WTC11 (cell line): ENCODE measurements at regions not wholly inside any gene's neighbourhood (a gene's known extent, or its start where the extent isn't known, plus 50 kb on each side); places are given as distances from the start of the nearest gene placed in this dataset.

Experiments
- ATAC-seq: fragments of 200-7000 bp; cut with Tn5 transposase; 2 replicates; pipeline ENCODE4 v1.10.0; 2021; ENCODE audit warnings: mild to moderate bottlenecking, moderate library complexity
- CTCF ChIA-PET: fragments of 300-600 bp; sonication (Branson Sonifier 250); formaldehyde crosslinking; loops from one replicate; lab custom pipeline; 2021; ENCODE audit warnings: antibody characterized with exemption; lab: Charles Lee
- POLR2A ChIA-PET: fragments of 350-600 bp; sonication (Branson Sonifier 250); formaldehyde crosslinking; loops from one replicate; lab custom pipeline; 2021; ENCODE audit warnings: antibody characterized with exemption; lab: Charles Lee
- DNase-seq: peaks from one replicate; pipeline ENCODE4 v3.0.0; 2021; ENCODE audit warnings: low spot score
- H3K27ac Mint-ChIP-seq: 2 replicates; pipeline ENCODE4 v1.8.0; 2021; ENCODE audit warnings: mixed read lengths
- H3K27me3 Mint-ChIP-seq: 2 replicates; pipeline ENCODE4 v1.8.0; 2021; ENCODE audit warnings: low read depth, mild to moderate bottlenecking, moderate library complexity, mixed read lengths
- H3K36me3 Mint-ChIP-seq: 2 replicates; pipeline ENCODE4 v1.8.0; 2021; ENCODE audit warnings: mixed read lengths
- H3K4me1 Mint-ChIP-seq: 2 replicates; pipeline ENCODE4 v1.8.0; 2022; ENCODE audit warnings: mixed read lengths
- H3K4me3 Mint-ChIP-seq: 2 replicates; pipeline ENCODE4 v1.8.0; 2021; ENCODE audit warnings: mild to moderate bottlenecking, moderate library complexity, mixed read lengths
- H3K9me3 Mint-ChIP-seq: 2 replicates; pipeline ENCODE4 v1.8.0; 2021; ENCODE audit warnings: mixed read lengths
- CBFB ChIP-seq: sonication (generic); formaldehyde crosslinking; IDR thresholded peaks from 2 replicates; pipeline ENCODE4 v1.8.1; 2022; ENCODE audit warnings: mild to moderate bottlenecking, low read depth, missing genetic modification reagents
- ELF4 ChIP-seq: sonication (generic); formaldehyde crosslinking; IDR thresholded peaks from 2 replicates; pipeline ENCODE4 v1.8.1; 2022; ENCODE audit warnings: low read depth, mild to moderate bottlenecking, moderate library complexity, missing genetic modification reagents
- EMX1 ChIP-seq: fragments of 250-450 bp; sonication (Bioruptor Pico); IDR thresholded peaks from 2 replicates; pipeline ENCODE4 v1.8.0; 2021; ENCODE audit warnings: mild to moderate bottlenecking
- FOXP1 ChIP-seq: sonication (generic); formaldehyde crosslinking; IDR thresholded peaks from 2 replicates; pipeline ENCODE4 v1.8.0; 2022; ENCODE audit warnings: missing genetic modification reagents, mild to moderate bottlenecking, moderate library complexity, borderline replicate concordance
- IRF2 ChIP-seq: sonication (generic); formaldehyde crosslinking; IDR thresholded peaks from 2 replicates; pipeline ENCODE4 v1.8.0; 2022; ENCODE audit warnings: low read depth, missing genetic modification reagents, borderline replicate concordance
- NR3C1 ChIP-seq: sonication (generic); formaldehyde crosslinking; conservative IDR thresholded peaks from 2 replicates; pipeline ENCODE4 v1.8.1; 2023; ENCODE audit warnings: low read depth, mild to moderate bottlenecking, missing genetic modification reagents
- PRRX2 ChIP-seq: fragments of 250-450 bp; sonication (Bioruptor Pico); IDR thresholded peaks from 2 replicates; pipeline ENCODE4 v1.8.0; 2021; ENCODE audit warnings: mild to moderate bottlenecking
- TF ChIP-seq, protein P1 (sequence below): fragments of 250-450 bp; sonication (Bioruptor Pico); IDR thresholded peaks from 2 replicates; pipeline ENCODE4 v1.9.0; 2021; ENCODE audit warnings: mild to moderate bottlenecking, borderline replicate concordance
- TF ChIP-seq, protein P2 (sequence below): fragments of 250-450 bp; sonication (Bioruptor Pico); IDR thresholded peaks from 2 replicates; pipeline ENCODE4 v1.9.0; 2021; ENCODE audit warnings: mild to moderate bottlenecking
- TF ChIP-seq, protein P3 (sequence below): fragments of 250-450 bp; sonication (Bioruptor Pico); IDR thresholded peaks from 2 replicates; pipeline ENCODE4 v1.9.0; 2021; ENCODE audit warnings: moderate library complexity, mild to moderate bottlenecking, inconsistent platforms, borderline replicate concordance
- TF ChIP-seq, protein P4 (sequence below): fragments of 200-600 bp; IDR thresholded peaks from 2 replicates; pipeline ENCODE4 v1.8.0; 2022; ENCODE audit warnings: antibody characterized with exemption
- TF ChIP-seq, protein P5 (sequence below): sonication (generic); formaldehyde crosslinking; IDR thresholded peaks from 2 replicates; pipeline ENCODE4 v1.8.0; 2023; ENCODE audit warnings: mild to moderate bottlenecking, missing genetic modification reagents
- TF ChIP-seq, protein P6 (sequence below): sonication (generic); formaldehyde crosslinking; IDR thresholded peaks from 2 replicates; pipeline ENCODE4 v1.8.1; 2023; ENCODE audit warnings: mild to moderate bottlenecking, missing genetic modification reagents
- TF ChIP-seq, protein P7 (sequence below): sonication (generic); formaldehyde crosslinking; IDR thresholded peaks from 2 replicates; pipeline ENCODE4 v1.8.1; 2023; ENCODE audit warnings: mild to moderate bottlenecking, moderate library complexity, missing genetic modification reagents
- TF ChIP-seq, protein P8 (sequence below): fragments of 250-450 bp; sonication (Bioruptor Pico); IDR thresholded peaks from 2 replicates; pipeline ENCODE4 v2.1.2; 2022; ENCODE audit warnings: mild to moderate bottlenecking, moderate library complexity
- TF ChIP-seq, protein P9 (sequence below): sonication (generic); formaldehyde crosslinking; IDR thresholded peaks from 2 replicates; pipeline ENCODE4 v1.8.1; 2022; ENCODE audit warnings: low read depth, missing genetic modification reagents, borderline replicate concordance

DNA sequence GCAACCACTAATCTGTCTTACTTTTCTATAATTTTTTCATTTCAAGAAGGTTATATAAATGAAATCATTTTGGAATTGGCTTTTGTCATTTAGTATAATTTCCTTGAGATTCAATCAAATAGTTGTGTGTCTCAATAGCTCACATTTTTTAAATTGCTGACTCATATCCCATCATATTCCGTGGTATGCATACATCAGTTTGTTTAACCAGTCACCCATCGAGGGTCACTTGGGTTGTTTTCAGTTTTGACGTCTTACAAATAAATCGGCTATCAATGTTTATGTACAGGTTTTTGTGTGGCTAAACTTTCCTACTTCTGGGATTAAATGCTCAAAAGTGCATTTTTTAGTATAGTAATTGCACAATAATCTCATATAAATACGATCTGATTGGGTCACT lies 185.5 kb downstream of the TAF11L14 start (continued):
- TF ChIP-seq, protein P1, sequence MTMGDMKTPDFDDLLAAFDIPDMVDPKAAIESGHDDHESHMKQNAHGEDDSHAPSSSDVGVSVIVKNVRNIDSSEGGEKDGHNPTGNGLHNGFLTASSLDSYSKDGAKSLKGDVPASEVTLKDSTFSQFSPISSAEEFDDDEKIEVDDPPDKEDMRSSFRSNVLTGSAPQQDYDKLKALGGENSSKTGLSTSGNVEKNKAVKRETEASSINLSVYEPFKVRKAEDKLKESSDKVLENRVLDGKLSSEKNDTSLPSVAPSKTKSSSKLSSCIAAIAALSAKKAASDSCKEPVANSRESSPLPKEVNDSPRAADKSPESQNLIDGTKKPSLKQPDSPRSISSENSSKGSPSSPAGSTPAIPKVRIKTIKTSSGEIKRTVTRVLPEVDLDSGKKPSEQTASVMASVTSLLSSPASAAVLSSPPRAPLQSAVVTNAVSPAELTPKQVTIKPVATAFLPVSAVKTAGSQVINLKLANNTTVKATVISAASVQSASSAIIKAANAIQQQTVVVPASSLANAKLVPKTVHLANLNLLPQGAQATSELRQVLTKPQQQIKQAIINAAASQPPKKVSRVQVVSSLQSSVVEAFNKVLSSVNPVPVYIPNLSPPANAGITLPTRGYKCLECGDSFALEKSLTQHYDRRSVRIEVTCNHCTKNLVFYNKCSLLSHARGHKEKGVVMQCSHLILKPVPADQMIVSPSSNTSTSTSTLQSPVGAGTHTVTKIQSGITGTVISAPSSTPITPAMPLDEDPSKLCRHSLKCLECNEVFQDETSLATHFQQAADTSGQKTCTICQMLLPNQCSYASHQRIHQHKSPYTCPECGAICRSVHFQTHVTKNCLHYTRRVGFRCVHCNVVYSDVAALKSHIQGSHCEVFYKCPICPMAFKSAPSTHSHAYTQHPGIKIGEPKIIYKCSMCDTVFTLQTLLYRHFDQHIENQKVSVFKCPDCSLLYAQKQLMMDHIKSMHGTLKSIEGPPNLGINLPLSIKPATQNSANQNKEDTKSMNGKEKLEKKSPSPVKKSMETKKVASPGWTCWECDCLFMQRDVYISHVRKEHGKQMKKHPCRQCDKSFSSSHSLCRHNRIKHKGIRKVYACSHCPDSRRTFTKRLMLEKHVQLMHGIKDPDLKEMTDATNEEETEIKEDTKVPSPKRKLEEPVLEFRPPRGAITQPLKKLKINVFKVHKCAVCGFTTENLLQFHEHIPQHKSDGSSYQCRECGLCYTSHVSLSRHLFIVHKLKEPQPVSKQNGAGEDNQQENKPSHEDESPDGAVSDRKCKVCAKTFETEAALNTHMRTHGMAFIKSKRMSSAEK: no peak
- TF ChIP-seq NR3C1 (CRISPR knock-in tag) (no peak), EMX1 (CRISPR knock-in tag) (no peak), CBFB (CRISPR knock-in tag) (no peak), PRRX2 (CRISPR knock-in tag) (no peak), FOXP1 (no peak)
- TF ChIP-seq, protein P2, sequence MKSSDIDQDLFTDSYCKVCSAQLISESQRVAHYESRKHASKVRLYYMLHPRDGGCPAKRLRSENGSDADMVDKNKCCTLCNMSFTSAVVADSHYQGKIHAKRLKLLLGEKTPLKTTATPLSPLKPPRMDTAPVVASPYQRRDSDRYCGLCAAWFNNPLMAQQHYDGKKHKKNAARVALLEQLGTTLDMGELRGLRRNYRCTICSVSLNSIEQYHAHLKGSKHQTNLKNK (CRISPR knock-in tag): no peak
- TF ChIP-seq, protein P3, sequence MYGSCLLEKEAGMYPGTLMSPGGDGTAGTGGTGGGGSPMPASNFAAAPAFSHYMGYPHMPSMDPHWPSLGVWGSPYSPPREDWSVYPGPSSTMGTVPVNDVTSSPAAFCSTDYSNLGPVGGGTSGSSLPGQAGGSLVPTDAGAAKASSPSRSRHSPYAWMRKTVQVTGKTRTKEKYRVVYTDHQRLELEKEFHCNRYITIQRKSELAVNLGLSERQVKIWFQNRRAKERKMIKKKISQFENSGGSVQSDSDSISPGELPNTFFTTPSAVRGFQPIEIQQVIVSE (CRISPR knock-in tag): no peak
- TF ChIP-seq, protein P4, sequence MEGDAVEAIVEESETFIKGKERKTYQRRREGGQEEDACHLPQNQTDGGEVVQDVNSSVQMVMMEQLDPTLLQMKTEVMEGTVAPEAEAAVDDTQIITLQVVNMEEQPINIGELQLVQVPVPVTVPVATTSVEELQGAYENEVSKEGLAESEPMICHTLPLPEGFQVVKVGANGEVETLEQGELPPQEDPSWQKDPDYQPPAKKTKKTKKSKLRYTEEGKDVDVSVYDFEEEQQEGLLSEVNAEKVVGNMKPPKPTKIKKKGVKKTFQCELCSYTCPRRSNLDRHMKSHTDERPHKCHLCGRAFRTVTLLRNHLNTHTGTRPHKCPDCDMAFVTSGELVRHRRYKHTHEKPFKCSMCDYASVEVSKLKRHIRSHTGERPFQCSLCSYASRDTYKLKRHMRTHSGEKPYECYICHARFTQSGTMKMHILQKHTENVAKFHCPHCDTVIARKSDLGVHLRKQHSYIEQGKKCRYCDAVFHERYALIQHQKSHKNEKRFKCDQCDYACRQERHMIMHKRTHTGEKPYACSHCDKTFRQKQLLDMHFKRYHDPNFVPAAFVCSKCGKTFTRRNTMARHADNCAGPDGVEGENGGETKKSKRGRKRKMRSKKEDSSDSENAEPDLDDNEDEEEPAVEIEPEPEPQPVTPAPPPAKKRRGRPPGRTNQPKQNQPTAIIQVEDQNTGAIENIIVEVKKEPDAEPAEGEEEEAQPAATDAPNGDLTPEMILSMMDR: no peak

DNA sequence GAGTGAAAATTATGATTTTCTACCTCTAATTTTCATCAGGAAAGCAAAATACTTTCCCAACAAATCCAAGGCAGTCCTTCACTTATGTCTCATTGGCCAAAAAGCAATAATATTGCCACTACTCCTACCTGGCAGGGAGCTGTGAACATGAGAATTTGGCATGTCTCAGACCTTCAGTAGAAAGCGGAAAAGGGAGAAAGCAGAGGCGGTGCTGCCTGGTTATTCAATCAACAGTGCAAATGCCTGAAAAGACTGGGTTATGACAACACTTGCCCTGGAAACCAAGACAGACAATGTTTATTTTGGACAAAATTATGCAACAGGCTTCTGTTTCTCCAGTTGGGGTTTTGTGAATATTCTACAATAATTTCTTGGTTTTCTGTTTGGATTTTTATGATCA lies 194.4 kb downstream of the TAF11L14 start:
- Mint-ChIP-seq H3K27me3 (no peaks in the 10 kb centered on the region; the same call in 1 of the 2 replicates), H3K9me3 (peaks cover 9% of the 10 kb centered on the region), H3K27ac (no peak overlapping the region), H3K4me1 (peaks cover 5% of the 10 kb centered on the region), H3K36me3 (no peaks in the 10 kb centered on the region), H3K4me3 (no peak overlapping the region)
- ChIA-PET CTCF (no interaction called here), POLR2A (no interaction called here)
- DNase-seq: no peak
- no peak for ATAC-seq
- TF ChIP-seq, protein P5, sequence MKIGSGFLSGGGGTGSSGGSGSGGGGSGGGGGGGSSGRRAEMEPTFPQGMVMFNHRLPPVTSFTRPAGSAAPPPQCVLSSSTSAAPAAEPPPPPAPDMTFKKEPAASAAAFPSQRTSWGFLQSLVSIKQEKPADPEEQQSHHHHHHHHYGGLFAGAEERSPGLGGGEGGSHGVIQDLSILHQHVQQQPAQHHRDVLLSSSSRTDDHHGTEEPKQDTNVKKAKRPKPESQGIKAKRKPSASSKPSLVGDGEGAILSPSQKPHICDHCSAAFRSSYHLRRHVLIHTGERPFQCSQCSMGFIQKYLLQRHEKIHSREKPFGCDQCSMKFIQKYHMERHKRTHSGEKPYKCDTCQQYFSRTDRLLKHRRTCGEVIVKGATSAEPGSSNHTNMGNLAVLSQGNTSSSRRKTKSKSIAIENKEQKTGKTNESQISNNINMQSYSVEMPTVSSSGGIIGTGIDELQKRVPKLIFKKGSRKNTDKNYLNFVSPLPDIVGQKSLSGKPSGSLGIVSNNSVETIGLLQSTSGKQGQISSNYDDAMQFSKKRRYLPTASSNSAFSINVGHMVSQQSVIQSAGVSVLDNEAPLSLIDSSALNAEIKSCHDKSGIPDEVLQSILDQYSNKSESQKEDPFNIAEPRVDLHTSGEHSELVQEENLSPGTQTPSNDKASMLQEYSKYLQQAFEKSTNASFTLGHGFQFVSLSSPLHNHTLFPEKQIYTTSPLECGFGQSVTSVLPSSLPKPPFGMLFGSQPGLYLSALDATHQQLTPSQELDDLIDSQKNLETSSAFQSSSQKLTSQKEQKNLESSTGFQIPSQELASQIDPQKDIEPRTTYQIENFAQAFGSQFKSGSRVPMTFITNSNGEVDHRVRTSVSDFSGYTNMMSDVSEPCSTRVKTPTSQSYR (CRISPR knock-in tag): no peak
- TF ChIP-seq ELF4 (CRISPR knock-in tag): no peak

DNA sequence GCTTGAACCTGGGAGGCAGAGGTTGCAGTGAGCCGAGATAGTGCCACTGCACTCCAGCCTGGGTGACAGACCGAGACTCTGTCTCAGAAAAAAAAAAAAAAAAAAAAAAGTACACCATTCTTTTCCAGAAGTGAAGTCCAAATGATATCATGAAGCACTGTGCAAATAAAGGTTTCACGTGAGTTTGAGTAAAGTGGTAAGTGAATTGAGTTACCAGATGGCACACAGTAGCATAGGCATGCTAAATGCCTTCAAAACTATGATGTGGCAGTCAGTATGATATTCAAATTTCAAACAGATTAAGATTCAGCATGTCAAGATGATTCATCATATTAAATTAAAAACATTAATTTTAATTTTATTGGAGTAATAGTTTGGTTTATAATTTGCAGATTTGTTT lies 195.2 kb downstream of the TAF11L14 start:
- ChIA-PET POLR2A (no interaction called here), CTCF (no interaction called here)
- Mint-ChIP-seq H3K4me3 (no peak overlapping the region), H3K9me3 (peaks cover 9% of the 10 kb centered on the region), H3K4me1 (peaks cover 5% of the 10 kb centered on the region), H3K36me3 (no peaks in the 10 kb centered on the region), H3K27me3 (no peaks in the 10 kb centered on the region), H3K27ac (no peak overlapping the region)
- ATAC-seq: no peak
- no peak for DNase-seq
- TF ChIP-seq, protein P2 (CRISPR knock-in tag): no peak
- no peak for TF ChIP-seq IRF2 (CRISPR knock-in tag)
- TF ChIP-seq, protein P6, sequence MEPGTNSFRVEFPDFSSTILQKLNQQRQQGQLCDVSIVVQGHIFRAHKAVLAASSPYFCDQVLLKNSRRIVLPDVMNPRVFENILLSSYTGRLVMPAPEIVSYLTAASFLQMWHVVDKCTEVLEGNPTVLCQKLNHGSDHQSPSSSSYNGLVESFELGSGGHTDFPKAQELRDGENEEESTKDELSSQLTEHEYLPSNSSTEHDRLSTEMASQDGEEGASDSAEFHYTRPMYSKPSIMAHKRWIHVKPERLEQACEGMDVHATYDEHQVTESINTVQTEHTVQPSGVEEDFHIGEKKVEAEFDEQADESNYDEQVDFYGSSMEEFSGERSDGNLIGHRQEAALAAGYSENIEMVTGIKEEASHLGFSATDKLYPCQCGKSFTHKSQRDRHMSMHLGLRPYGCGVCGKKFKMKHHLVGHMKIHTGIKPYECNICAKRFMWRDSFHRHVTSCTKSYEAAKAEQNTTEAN (CRISPR knock-in tag): no peak
- TF ChIP-seq, protein P7, sequence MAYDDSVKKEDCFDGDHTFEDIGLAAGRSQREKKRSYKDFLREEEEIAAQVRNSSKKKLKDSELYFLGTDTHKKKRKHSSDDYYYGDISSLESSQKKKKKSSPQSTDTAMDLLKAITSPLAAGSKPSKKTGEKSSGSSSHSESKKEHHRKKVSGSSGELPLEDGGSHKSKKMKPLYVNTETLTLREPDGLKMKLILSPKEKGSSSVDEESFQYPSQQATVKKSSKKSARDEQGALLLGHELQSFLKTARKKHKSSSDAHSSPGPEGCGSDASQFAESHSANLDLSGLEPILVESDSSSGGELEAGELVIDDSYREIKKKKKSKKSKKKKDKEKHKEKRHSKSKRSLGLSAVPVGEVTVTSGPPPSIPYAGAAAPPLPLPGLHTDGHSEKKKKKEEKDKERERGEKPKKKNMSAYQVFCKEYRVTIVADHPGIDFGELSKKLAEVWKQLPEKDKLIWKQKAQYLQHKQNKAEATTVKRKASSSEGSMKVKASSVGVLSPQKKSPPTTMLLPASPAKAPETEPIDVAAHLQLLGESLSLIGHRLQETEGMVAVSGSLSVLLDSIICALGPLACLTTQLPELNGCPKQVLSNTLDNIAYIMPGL (CRISPR knock-in tag): no peak
- TF ChIP-seq NR3C1 (CRISPR knock-in tag): no peak
- TF ChIP-seq, protein P8, sequence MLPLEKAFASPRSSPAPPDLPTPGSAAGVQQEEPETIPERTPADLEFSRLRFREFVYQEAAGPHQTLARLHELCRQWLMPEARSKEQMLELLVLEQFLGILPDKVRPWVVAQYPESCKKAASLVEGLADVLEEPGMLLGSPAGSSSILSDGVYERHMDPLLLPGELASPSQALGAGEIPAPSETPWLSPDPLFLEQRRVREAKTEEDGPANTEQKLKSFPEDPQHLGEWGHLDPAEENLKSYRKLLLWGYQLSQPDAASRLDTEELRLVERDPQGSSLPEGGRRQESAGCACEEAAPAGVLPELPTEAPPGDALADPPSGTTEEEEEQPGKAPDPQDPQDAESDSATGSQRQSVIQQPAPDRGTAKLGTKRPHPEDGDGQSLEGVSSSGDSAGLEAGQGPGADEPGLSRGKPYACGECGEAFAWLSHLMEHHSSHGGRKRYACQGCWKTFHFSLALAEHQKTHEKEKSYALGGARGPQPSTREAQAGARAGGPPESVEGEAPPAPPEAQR (CRISPR knock-in tag): no peak
- TF ChIP-seq, protein P9, sequence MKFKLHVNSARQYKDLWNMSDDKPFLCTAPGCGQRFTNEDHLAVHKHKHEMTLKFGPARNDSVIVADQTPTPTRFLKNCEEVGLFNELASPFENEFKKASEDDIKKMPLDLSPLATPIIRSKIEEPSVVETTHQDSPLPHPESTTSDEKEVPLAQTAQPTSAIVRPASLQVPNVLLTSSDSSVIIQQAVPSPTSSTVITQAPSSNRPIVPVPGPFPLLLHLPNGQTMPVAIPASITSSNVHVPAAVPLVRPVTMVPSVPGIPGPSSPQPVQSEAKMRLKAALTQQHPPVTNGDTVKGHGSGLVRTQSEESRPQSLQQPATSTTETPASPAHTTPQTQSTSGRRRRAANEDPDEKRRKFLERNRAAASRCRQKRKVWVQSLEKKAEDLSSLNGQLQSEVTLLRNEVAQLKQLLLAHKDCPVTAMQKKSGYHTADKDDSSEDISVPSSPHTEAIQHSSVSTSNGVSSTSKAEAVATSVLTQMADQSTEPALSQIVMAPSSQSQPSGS (CRISPR knock-in tag): no peak
